Dendritic cell treated with granulocyte-macrophage colony-stimulating factor and Interleukin-4, amounts not matched to agents 40 ng/mL and 50 ng/mL, for 4 days (primary cell): ENCODE measurements at regions not wholly inside any gene's neighbourhood (a gene's known extent, or its start where the extent isn't known, plus 50 kb on each side); places are given as distances from the start of the nearest gene placed in this dataset.

Source experiments
- H3K27ac Mint-ChIP-seq: one replicate; pipeline ENCODE4 v1.8.0; 2022; ENCODE audit warnings: mild to moderate bottlenecking, mixed read lengths
- H3K27me3 Mint-ChIP-seq: one replicate; pipeline ENCODE4 v1.8.0; 2022; ENCODE audit warnings: mild to moderate bottlenecking, mixed read lengths
- H3K36me3 Mint-ChIP-seq: one replicate; pipeline ENCODE4 v1.8.0; 2022; ENCODE audit warnings: low read depth, mixed read lengths
- H3K4me1 Mint-ChIP-seq: one replicate; pipeline ENCODE4 v1.8.0; 2022; ENCODE audit warnings: low read depth, mixed read lengths
- H3K4me3 Mint-ChIP-seq: one replicate; pipeline ENCODE4 v1.8.0; 2022; ENCODE audit warnings: mild to moderate bottlenecking, moderate library complexity, mixed read lengths
- H3K9me3 Mint-ChIP-seq: one replicate; pipeline ENCODE4 v1.8.0; 2022; ENCODE audit warnings: mixed read lengths
- intact Hi-C: fragments of 100-400 bp; cut with micrococcal nuclease; formaldehyde crosslinking; loops from one replicate; pipeline ENCODE4 v1.15.0; 2022

DNA sequence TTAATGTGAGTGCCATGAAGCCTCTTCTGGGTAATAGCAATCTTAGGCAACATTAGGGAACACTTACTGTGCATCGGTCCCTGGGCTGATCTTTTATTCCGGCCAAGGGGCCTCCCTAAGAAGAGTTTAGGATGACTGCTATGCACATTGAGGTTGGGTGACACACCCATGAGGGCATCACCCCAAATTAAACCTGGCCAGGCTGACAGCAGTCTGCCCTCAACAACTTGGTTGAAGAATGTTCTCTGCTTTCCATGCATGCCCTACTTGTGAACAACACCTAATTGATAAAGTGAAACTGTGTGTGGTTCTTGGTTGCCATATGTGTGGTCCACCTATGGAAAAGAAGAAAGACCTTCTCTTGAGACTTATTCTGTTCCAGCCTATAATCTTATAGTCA is 1098.0 kb downstream of the BCL11B start:
- no peaks in the 10 kb centered on the region for H3K36me3 Mint-ChIP-seq
- H3K9me3 Mint-ChIP-seq: no peaks in the 10 kb centered on the region
- H3K27ac Mint-ChIP-seq: no peak overlapping the region
- no peak overlapping the region for H3K4me3 Mint-ChIP-seq
- H3K27me3 Mint-ChIP-seq: no peaks in the 10 kb centered on the region
- intact Hi-C loops: no loop called here
- H3K4me1 Mint-ChIP-seq: no peaks in the 10 kb centered on the region

DNA sequence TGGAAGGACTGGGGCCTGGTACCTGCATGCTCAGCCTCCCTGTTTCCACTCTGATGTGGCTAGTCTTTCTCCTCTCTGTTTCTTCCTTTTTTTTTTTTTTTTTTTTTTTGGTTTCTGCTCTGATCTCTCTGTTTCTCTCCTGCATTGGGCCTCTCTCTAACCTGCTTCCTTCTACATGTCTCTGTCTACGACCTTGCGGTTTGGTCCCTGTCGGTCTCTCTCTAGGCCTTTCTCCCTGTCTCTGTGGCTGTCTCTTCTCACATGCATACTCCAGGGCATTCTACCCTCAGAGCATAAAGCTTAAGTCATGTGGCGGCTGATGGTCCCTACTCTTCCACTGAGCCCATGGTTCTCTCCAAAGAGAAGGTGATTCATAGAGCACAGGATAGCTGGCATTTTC is 1096.6 kb downstream of the BCL11B start:
- Mint-ChIP-seq H3K27ac (no peak overlapping the region), H3K36me3 (no peaks in the 10 kb centered on the region), H3K4me1 (no peaks in the 10 kb centered on the region), H3K27me3 (no peaks in the 10 kb centered on the region), H3K9me3 (no peaks in the 10 kb centered on the region), H3K4me3 (no peak overlapping the region)
- intact Hi-C loops: no loop called here

DNA sequence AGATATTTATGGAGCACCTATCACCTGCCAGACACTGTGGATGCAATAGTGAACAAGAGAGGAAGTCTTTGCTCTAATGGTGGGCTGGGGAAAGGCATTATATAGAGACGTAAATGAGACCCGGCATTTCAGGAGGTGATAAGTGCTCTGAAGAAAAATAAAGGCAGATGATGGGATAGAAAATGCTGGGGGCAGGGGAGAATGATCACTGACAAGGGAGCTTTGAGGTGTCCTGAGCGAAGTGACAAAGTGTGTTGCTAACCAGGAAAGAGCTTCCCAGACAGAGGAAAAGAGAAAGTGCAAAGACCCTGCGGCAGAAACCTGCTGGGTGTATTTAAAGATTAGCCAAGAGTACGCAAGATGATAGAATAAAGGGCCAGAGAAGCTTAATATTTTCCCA is 1096.1 kb downstream of the BCL11B start:
- Mint-ChIP-seq H3K4me3 (no peak overlapping the region), H3K27ac (no peak overlapping the region), H3K36me3 (no peaks in the 10 kb centered on the region), H3K4me1 (no peaks in the 10 kb centered on the region), H3K9me3 (no peaks in the 10 kb centered on the region), H3K27me3 (no peaks in the 10 kb centered on the region)
- intact Hi-C loops: no loop called here

DNA sequence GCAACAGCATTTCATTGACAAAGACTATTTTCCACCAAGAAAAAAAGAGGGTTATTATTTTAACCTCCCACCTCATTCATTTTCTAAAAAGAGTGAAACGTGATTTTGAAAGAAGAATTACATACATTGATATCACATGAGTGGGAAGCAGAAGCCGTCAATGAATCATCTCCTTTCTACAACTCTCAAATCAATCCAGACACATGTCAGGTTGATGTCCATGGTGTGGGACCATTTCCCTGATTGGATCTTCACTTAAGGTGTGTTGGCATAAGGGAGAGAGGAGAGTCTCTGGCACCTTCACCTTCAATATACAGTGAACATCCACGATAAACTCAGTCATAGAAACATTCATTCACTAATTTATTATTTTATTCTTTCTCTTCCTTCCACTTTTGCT is 1095.1 kb downstream of the BCL11B start:
- intact Hi-C loops: no loop called here
- Mint-ChIP-seq H3K36me3 (no peaks in the 10 kb centered on the region), H3K4me3 (no peak overlapping the region), H3K4me1 (no peaks in the 10 kb centered on the region), H3K27ac (no peak overlapping the region), H3K27me3 (no peaks in the 10 kb centered on the region), H3K9me3 (no peaks in the 10 kb centered on the region)

DNA sequence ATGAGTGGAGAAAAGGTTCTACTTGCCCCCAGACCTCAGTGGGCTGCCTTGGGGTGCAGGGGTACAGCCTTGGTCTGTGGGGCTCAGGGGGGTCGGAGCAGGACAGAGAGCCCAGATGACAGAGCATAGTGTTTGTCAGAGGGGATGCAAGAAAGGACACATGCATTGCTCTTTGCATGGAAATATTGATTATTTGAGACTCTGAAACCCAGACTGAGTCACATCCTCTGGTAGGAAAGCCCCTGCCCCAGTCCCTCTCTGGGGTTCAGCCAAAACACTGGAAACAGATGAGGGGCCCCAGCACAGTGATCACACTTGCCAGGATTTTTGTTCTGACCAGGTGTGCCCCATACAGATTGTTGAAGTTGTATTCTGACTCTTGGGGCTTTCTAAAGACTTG is 1094.4 kb downstream of the BCL11B start:
- H3K36me3 Mint-ChIP-seq: no peaks in the 10 kb centered on the region
- H3K4me1 Mint-ChIP-seq: no peaks in the 10 kb centered on the region
- intact Hi-C loops: no loop called here
- H3K9me3 Mint-ChIP-seq: no peaks in the 10 kb centered on the region
- H3K27ac Mint-ChIP-seq: no peak overlapping the region
- no peaks in the 10 kb centered on the region for H3K27me3 Mint-ChIP-seq
- H3K4me3 Mint-ChIP-seq: no peak overlapping the region

DNA sequence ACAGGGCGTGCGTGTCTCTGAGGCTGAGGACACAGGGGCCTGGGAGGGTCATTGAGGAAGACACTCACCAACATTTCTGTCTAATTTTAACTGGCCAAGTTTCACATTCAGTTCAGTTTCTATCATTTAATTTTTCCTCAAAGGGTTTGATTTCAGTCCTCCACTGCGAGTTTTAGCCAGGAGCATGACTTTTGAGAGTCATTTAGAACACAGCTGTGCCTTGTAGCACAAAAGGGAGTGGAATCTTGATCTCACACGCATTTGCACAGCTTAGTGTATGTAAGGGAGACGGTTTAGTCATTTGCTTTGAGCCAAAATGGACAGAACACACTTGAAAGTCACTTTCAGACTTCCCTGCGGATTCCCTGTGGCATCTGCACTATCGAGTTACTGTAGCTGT is 1090.8 kb downstream of the BCL11B start:
- Mint-ChIP-seq H3K9me3 (no peaks in the 10 kb centered on the region), H3K4me3 (no peak overlapping the region), H3K4me1 (no peaks in the 10 kb centered on the region), H3K36me3 (no peaks in the 10 kb centered on the region), H3K27ac (no peak overlapping the region), H3K27me3 (no peaks in the 10 kb centered on the region)
- intact Hi-C loops: no loop called here

DNA sequence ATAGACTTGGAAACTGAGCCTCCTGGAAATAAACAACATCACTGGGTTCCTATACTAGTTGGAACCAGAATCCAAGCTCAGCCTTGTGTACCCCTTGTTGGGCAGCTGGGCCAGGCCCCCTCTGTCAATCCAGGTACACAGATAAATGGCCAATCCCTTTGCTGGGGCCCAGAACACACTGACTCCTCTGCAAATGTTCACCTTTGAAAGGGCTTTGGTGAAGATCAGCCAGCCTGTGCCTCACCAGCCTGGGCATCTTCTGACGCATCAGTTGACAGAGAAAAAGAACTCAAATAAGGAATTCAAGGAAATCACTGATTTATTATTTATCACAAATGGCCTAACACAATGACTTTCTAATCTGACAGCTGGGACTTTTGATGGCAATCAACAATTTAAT is 1090.2 kb downstream of the BCL11B start:
- H3K36me3 Mint-ChIP-seq: no peaks in the 10 kb centered on the region
- H3K4me3 Mint-ChIP-seq: no peak overlapping the region
- no peaks in the 10 kb centered on the region for H3K9me3 Mint-ChIP-seq
- intact Hi-C loops: no loop called here
- no peaks in the 10 kb centered on the region for H3K27me3 Mint-ChIP-seq
- no peak overlapping the region for H3K27ac Mint-ChIP-seq
- H3K4me1 Mint-ChIP-seq: no peaks in the 10 kb centered on the region

DNA sequence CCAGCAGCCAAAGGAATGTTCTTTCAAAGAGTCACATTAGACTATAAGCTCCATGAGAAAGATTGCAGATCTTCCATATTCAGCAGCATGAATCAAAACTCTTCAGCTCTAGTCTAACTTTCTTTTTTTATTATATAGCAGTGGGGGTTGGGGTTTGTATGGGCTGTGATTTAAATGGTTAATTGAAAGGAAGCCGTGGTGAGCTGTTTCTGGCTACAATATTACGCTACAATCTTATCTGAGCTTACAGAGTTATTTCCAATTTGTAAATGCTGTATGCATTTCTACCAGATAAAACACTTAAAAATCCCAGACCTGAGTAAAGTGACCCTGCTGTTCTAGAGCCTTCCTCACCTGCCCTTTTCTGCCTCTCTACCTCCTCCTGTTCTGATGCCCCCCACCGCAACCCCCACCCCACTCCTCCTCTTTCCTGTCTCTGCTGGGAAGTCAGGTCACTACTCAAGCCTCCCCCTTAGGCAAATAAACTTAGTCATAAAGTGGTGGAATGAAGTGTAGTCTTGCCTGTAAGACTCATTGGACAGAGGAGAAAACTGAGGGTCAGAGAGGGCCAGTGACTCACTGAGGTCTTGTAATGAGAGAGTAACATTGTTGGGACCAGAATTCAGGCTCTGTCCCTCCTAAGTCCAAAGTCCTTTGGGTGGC is 1089.5 kb downstream of the BCL11B start:
- Mint-ChIP-seq H3K27ac (no peak overlapping the region), H3K36me3 (no peaks in the 10 kb centered on the region), H3K27me3 (no peaks in the 10 kb centered on the region), H3K4me3 (no peak overlapping the region), H3K9me3 (no peaks in the 10 kb centered on the region), H3K4me1 (no peaks in the 10 kb centered on the region)
- intact Hi-C loops: no loop called here

DNA sequence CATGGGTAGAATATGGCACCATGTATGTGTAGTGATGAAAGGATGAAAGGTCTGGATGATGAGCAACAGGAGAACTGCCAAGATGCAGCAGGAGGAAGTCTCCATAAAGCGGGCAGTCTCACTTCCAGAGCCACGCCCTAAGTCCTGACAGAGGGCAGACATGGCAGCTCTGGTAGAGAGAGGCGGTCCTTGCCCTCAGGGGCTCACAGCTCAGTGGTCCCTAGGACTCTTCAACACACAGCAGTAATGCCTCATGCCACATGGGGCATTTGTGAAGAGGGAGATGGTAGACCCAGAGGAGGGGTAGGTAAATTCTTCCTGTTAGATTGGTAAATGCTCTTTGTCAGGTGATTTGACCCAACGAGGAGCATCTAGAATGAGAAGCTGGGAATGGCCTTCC is 1088.4 kb downstream of the BCL11B start:
- H3K9me3 Mint-ChIP-seq: no peaks in the 10 kb centered on the region
- H3K27me3 Mint-ChIP-seq: no peaks in the 10 kb centered on the region
- no peaks in the 10 kb centered on the region for H3K36me3 Mint-ChIP-seq
- no peaks in the 10 kb centered on the region for H3K4me1 Mint-ChIP-seq
- H3K27ac Mint-ChIP-seq: no peak overlapping the region
- H3K4me3 Mint-ChIP-seq: no peak overlapping the region
- intact Hi-C loops: no loop called here

DNA sequence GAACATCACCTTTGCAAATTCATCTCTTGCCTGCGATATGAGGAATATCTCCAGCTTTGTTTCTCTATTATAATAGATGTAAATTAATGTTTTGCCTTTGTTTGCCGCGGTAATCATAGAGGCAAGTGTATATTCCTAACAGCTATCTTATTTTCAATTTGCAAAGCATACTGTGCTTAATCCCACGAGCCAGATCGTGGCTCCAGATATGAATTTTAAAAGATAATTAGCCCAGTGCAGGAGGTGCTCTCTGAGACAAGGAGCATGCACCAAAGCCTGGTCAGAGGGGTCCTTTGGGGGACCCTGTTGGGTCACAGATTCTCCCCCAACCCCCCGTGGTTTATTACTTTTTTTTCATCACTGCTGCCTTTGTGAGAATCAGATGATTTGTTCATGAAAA is 1087.5 kb downstream of the BCL11B start:
- intact Hi-C loops: no loop called here
- no peak overlapping the region for H3K27ac Mint-ChIP-seq
- no peaks in the 10 kb centered on the region for H3K9me3 Mint-ChIP-seq
- no peaks in the 10 kb centered on the region for H3K27me3 Mint-ChIP-seq
- H3K4me1 Mint-ChIP-seq: no peaks in the 10 kb centered on the region
- H3K36me3 Mint-ChIP-seq: no peaks in the 10 kb centered on the region
- H3K4me3 Mint-ChIP-seq: no peak overlapping the region

DNA sequence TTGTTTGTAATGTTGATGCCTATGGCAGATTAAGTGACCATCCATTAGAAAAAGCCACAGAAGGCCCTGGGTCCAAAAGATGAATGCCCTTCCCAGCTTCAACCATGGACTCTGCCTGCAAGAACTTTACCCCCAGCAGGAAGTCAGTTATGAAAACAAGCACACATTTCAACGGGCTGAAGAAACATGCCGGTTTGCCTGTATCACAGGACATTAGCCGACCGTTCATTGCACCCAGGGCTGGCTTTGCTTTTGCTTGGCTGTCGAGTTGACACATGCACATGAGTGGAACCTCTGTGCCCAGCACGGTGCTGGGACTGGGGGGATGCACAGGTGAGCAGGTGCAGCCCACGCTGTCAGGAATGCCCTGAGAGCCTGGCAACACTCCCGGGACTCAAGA is 1087.0 kb downstream of the BCL11B start:
- Mint-ChIP-seq H3K27ac (no peak overlapping the region), H3K9me3 (no peaks in the 10 kb centered on the region), H3K36me3 (no peaks in the 10 kb centered on the region), H3K27me3 (no peaks in the 10 kb centered on the region), H3K4me1 (no peaks in the 10 kb centered on the region), H3K4me3 (no peak overlapping the region)
- intact Hi-C loops: no loop called here

DNA sequence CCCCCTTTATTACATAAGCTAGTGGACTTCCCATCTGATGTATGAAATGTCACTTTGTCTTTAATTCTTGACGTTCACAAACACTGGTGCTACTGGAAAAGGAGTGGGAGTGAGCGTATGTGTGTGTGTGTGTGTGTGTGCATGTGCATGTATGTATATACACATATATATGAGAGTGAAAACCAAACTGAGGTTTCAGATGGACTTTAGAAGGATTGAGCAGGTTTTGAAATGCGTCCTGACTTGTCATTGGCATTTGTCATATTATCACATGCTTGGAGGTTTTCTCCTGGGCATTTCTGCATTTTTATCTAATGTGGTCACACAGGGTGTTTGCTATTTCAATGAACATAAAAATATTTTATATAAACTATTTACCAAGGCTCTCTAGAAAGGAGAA is 1085.9 kb downstream of the BCL11B start:
- Mint-ChIP-seq H3K4me1 (no peaks in the 10 kb centered on the region), H3K36me3 (no peaks in the 10 kb centered on the region), H3K4me3 (no peak overlapping the region), H3K27ac (no peak overlapping the region), H3K9me3 (no peaks in the 10 kb centered on the region), H3K27me3 (no peaks in the 10 kb centered on the region)
- intact Hi-C loops: no loop called here

DNA sequence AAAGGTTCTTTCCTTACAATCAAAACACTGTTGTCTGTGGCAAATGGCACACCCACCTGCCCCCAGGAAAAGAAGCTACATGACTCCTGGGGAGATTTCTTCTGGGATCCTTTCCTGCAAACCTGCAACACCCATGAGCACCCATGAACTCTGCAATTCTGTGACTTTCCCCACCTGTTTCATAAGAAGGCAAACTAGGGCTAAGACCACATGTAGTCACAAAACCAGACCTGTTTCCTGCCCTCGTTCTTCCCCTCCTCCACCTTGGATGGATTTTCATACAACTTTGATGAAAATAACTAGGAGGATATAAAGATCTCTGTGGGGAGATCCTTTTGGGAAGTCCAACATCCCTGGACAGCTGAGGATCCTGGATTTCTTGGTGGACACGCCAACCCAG is 1084.7 kb downstream of the BCL11B start:
- Mint-ChIP-seq H3K9me3 (no peaks in the 10 kb centered on the region), H3K4me3 (no peak overlapping the region), H3K27me3 (no peaks in the 10 kb centered on the region), H3K4me1 (no peaks in the 10 kb centered on the region), H3K36me3 (no peaks in the 10 kb centered on the region), H3K27ac (no peak overlapping the region)
- intact Hi-C loops: no loop called here

DNA sequence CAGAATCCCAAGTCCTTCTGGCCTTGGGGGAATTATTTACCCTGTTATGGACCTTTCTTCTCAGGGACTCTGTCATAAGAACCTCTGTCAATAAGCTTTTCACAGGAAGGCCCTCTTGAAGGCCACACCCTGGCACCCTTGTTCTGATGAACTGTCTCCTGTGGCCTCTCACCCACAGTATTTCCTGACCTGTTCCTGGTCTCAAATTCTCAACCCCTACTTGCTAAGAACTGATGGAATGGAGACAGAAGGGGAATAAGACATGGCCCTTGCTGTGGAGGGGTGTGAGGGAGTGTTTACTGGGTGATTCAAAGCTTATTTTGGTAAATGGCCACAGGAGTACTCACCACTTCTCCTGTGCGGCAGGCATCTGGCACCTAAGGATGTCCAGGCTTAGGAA is 1082.9 kb downstream of the BCL11B start:
- H3K4me3 Mint-ChIP-seq: no peak overlapping the region
- H3K9me3 Mint-ChIP-seq: no peaks in the 10 kb centered on the region
- no peaks in the 10 kb centered on the region for H3K36me3 Mint-ChIP-seq
- no peak overlapping the region for H3K27ac Mint-ChIP-seq
- intact Hi-C loops: no loop called here
- H3K27me3 Mint-ChIP-seq: no peaks in the 10 kb centered on the region
- H3K4me1 Mint-ChIP-seq: no peaks in the 10 kb centered on the region

DNA sequence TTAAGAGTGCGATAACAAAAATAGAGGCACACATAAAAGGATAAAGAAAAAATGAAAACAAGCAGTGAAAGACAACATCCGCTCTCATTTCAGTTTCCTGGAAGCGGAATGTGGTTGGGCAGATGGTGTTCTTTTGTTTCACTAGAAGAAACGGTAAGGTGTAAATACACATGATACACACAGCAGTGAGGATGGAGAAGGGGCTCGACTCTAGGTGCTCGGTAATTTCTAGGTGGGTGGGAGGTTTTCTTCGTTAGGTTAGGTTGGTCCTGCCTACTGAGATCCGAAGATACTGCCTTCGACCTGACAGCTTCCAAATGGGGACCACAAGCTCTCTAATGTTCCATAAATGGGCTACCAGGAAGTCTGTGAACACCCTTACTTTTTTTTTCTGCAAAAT is 1082.5 kb downstream of the BCL11B start:
- H3K4me1 Mint-ChIP-seq: no peaks in the 10 kb centered on the region
- H3K4me3 Mint-ChIP-seq: no peak overlapping the region
- H3K27me3 Mint-ChIP-seq: no peaks in the 10 kb centered on the region
- no peaks in the 10 kb centered on the region for H3K36me3 Mint-ChIP-seq
- no peaks in the 10 kb centered on the region for H3K9me3 Mint-ChIP-seq
- H3K27ac Mint-ChIP-seq: no peak overlapping the region
- intact Hi-C loops: no loop called here
